ENCODE measurements at regions not wholly inside any gene's neighbourhood (a gene's known extent, or its start where the extent isn't known, plus 50 kb on each side); places are given as distances from the start of the nearest gene placed in this dataset.

DNA sequence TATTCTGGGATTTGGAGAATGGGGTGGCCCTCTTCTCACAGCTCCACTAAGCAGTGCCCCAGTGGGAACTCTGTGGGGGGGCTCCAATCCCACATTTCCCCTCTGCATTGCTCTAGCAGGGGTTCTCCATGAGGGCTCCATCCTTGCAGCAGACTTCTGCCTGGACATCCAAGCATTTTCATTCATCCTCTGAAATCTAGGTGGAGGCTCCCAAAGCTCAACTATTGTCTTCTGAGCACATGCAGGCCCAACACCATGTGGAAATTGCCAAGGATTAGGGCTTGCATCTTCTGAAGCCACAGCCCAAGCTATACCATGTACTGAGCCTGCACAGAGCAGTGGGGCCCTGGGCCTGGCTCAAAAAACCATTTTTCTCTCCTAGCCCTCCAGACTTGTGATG, 162.4 kb upstream of the CWC22 start:
- no peak for TF ChIP-seq EZH2 (IDR thresholded peaks at IDR 0.05; ENCODE audit: borderline replicate concordance, low read length)
- TF ChIP-seq CTCF (conservative IDR thresholded peaks at IDR 0.05 in 1 of 2, IDR thresholded peaks at IDR 0.05 in 1 of 2; ENCODE audit: extremely low read depth in 1 of 2, insufficient read depth in 1 of 2, low read depth in 1 of 2, low read length in 2 of 2): no peak

Measured in mammary epithelial cell (primary cell).